Caco-2 (cell line): ENCODE measurements at regions not wholly inside any gene's neighbourhood (a gene's known extent, or its start where the extent isn't known, plus 50 kb on each side); places are given as distances from the start of the nearest gene placed in this dataset.

Experiments
- BruUV-seq: library from RNA; stranded (reverse); fragments of 400-500 nt; replicated peaks from 2 replicates; lab custom pipeline; 2021; lab: Mats Ljungman, UMichigan
- CTCF ChIA-PET: fragments of 300-600 bp; sonication (Branson Sonifier 250); formaldehyde crosslinking; loops from one replicate; lab custom pipeline; 2022; ENCODE audit warnings: antibody characterized with exemption; lab: Charles Lee
- POLR2A ChIA-PET: fragments of 300-600 bp; sonication (Branson Sonifier 250); formaldehyde crosslinking; loops from one replicate; lab custom pipeline; 2022; ENCODE audit warnings: antibody characterized with exemption; lab: Charles Lee
- DNase-seq, 2 experiments: peaks; one replicate each; pipeline versions ENCODE4 v3.0.0 to v3.0.0-alpha.2; 2020 to 2022
- H3K27me3 ChIP-seq: replicated peaks from 2 replicates; pipeline ENCODE4 v1.6.0; 2011; ENCODE audit warnings: low read length; ENCODE audit not compliant: control insufficient read depth, insufficient read depth
- H3K36me3 ChIP-seq: 2 replicates; pipeline ENCODE4 v1.5.1; 2011; ENCODE audit warnings: low read length; ENCODE audit not compliant: control insufficient read depth, insufficient read depth
- H3K4me1 ChIP-seq: fragments of 250-450 bp; sonication (Bioruptor Pico); 2 replicates; pipeline ENCODE4 v1.5.1; 2020; ENCODE audit warnings: mild to moderate bottlenecking
- H3K4me3 ChIP-seq: 2 replicates; pipeline ENCODE4 v1.5.1; 2011; ENCODE audit warnings: low read depth, mild to moderate bottlenecking, control low read depth, low read length
- H3K9me3 ChIP-seq: fragments of 250-450 bp; sonication (Bioruptor Pico); 2 replicates; pipeline ENCODE4 v1.5.1; 2020; ENCODE audit warnings: mild to moderate bottlenecking, moderate library complexity
- H3K27ac Mint-ChIP-seq: one replicate; pipeline ENCODE4 v1.8.0; 2022; ENCODE audit warnings: mixed read lengths; ENCODE audit not compliant: unreplicated experiment
- H3K27me3 Mint-ChIP-seq: one replicate; pipeline ENCODE4 v1.8.0; 2022; ENCODE audit warnings: mixed read lengths; ENCODE audit not compliant: insufficient read depth, unreplicated experiment
- H3K36me3 Mint-ChIP-seq: one replicate; pipeline ENCODE4 v1.8.0; 2022; ENCODE audit warnings: mild to moderate bottlenecking, mixed read lengths; ENCODE audit not compliant: insufficient read depth, unreplicated experiment
- H3K4me1 Mint-ChIP-seq: one replicate; pipeline ENCODE4 v1.8.0; 2022; ENCODE audit warnings: low read depth, mixed read lengths; ENCODE audit not compliant: unreplicated experiment
- H3K4me3 Mint-ChIP-seq: one replicate; pipeline ENCODE4 v1.8.0; 2022; ENCODE audit warnings: mild to moderate bottlenecking, moderate library complexity, mixed read lengths; ENCODE audit not compliant: unreplicated experiment
- H3K9me3 Mint-ChIP-seq: one replicate; pipeline ENCODE4 v1.8.0; 2022; ENCODE audit warnings: mixed read lengths; ENCODE audit not compliant: unreplicated experiment
- CTCF ChIP-seq, 2 experiments: fragments of 200-600 bp in 1 of 2; IDR thresholded peaks; 1 replicate in 1 of 2; 2 replicates in 1 of 2; pipeline versions ENCODE4 v1.5.1 to v1.8.0; 2011 to 2022; ENCODE audit warnings: antibody characterized with exemption in 1 of 2, control low read depth in 1 of 2, inconsistent platforms in 1 of 2, low read depth in 1 of 2, low read length in 1 of 2, mild to moderate bottlenecking in 1 of 2, moderate library complexity in 1 of 2; ENCODE audit not compliant: insufficient read depth in 1 of 2, severe bottlenecking in 1 of 2, unreplicated experiment in 1 of 2
- intact Hi-C: fragments of 100-400 bp; cut with micrococcal nuclease; formaldehyde crosslinking; loops from one replicate; pipeline ENCODE4 v1.10.0; 2022; ENCODE audit not compliant: unreplicated experiment

GRCh38 chrX:124791492-124792095 is 445.2 kb downstream of the SH2D1A start:
- ChIA-PET POLR2A (no interaction called here), CTCF (no interaction called here)
- Histone ChIP-seq H3K4me1 (no peaks in the 10 kb centered on the region), H3K27me3 (no peaks in the 10 kb centered on the region), H3K4me3 (no peak overlapping the region), H3K9me3 (no peaks in the 10 kb centered on the region), H3K36me3 (no peaks in the 10 kb centered on the region)
- Mint-ChIP-seq H3K27me3 (peaks cover 3% of the 10 kb centered on the region), H3K4me3 (no peak overlapping the region), H3K27ac (no peak overlapping the region), H3K4me1 (no peaks in the 10 kb centered on the region), H3K36me3 (no peaks in the 10 kb centered on the region), H3K9me3 (no peaks in the 10 kb centered on the region)
- no TSS peak for BruUV-seq
- no peak for TF ChIP-seq CTCF (IDR thresholded peaks at IDR 0.05; ENCODE audit: insufficient read depth in 1 of 2, low read depth in 1 of 2, low read length in 1 of 2, severe bottlenecking in 1 of 2, unreplicated experiment in 1 of 2)
- no peak for DNase-seq
- intact Hi-C loops, result no loop called here

GRCh38 chrX:124796989-124797388 is 450.6 kb downstream of the SH2D1A start:
- ChIA-PET CTCF (no interaction called here), POLR2A (no interaction called here)
- H3K4me3 ChIP-seq, result no peak overlapping the region
- no peak for TF ChIP-seq CTCF (IDR thresholded peaks at IDR 0.05; ENCODE audit: insufficient read depth in 1 of 2, low read depth in 1 of 2, low read length in 1 of 2, severe bottlenecking in 1 of 2, unreplicated experiment in 1 of 2)
- H3K36me3 ChIP-seq, result no peaks in the 10 kb centered on the region
- H3K36me3 Mint-ChIP-seq, result no peaks in the 10 kb centered on the region
- H3K4me1 ChIP-seq, result no peaks in the 10 kb centered on the region
- no peaks in the 10 kb centered on the region for H3K27me3 ChIP-seq
- H3K27ac Mint-ChIP-seq, result no peak overlapping the region
- H3K9me3 Mint-ChIP-seq, result no peaks in the 10 kb centered on the region
- BruUV-seq, result no TSS peak
- H3K4me1 Mint-ChIP-seq, result no peaks in the 10 kb centered on the region
- DNase-seq, result no peak
- H3K4me3 Mint-ChIP-seq, result no peak overlapping the region
- no peaks in the 10 kb centered on the region for H3K9me3 ChIP-seq
- H3K27me3 Mint-ChIP-seq, result peaks cover 3% of the 10 kb centered on the region
- intact Hi-C loops, result no loop called here

- no peaks in the 10 kb centered on the region for H3K27me3 ChIP-seq
- no peak for DNase-seq
- Mint-ChIP-seq H3K36me3 (no peaks in the 10 kb centered on the region), H3K4me1 (no peaks in the 10 kb centered on the region), H3K9me3 (no peaks in the 10 kb centered on the region), H3K4me3 (no peak overlapping the region), H3K27ac (no peak overlapping the region), H3K27me3 (no peaks in the 10 kb centered on the region)
- no peaks in the 10 kb centered on the region for H3K4me1 ChIP-seq
- no peak for TF ChIP-seq CTCF (IDR thresholded peaks at IDR 0.05; ENCODE audit: insufficient read depth in 1 of 2, low read depth in 1 of 2, low read length in 1 of 2, severe bottlenecking in 1 of 2, unreplicated experiment in 1 of 2)
- BruUV-seq, result no TSS peak
- no peaks in the 10 kb centered on the region for H3K36me3 ChIP-seq
- ChIA-PET POLR2A (no interaction called here), CTCF (no interaction called here)
- intact Hi-C loops, result no loop called here
- H3K4me3 ChIP-seq, result no peak overlapping the region
- no peaks in the 10 kb centered on the region for H3K9me3 ChIP-seq
Measured at GRCh38 chrX:124804962-124805361, 458.6 kb downstream of the SH2D1A start.
